B cell (primary cell): ENCODE measurements at regions not wholly inside any gene's neighbourhood (a gene's known extent, or its start where the extent isn't known, plus 50 kb on each side); places are given as distances from the start of the nearest gene placed in this dataset.

Experiments
- CTCF ChIP-seq: fragments of 200-600 bp; IDR thresholded peaks from one replicate; pipeline ENCODE4 v1.8.0; 2022; ENCODE audit warnings: antibody characterized with exemption, mild to moderate bottlenecking
- EZH2 ChIP-seq: IDR thresholded peaks from 2 replicates; pipeline ENCODE4 v1.6.1; 2012; ENCODE audit warnings: borderline replicate concordance, low read depth, mild to moderate bottlenecking, moderate library complexity, low read length; ENCODE audit not compliant: insufficient read depth, poor library complexity, severe bottlenecking

GRCh38 chr4:29405116-29405515 lies 1315.1 kb upstream of the PCDH7 start:
- TF ChIP-seq EZH2 = no peak
- TF ChIP-seq CTCF = no peak
